ENCODE measurements at regions not wholly inside any gene's neighbourhood (a gene's known extent, or its start where the extent isn't known, plus 50 kb on each side); places are given as distances from the start of the nearest gene placed in this dataset.

GRCh38 chr2:67050622-67051021, 346.5 kb upstream of the ETAA1 start:
- intact Hi-C loops (cut with DNase I): no loop called here
- Histone ChIP-seq H3K4me3 (ENCODE audit: low read length) (no peak overlapping the region), H3K9me3 (ENCODE audit: control insufficient read depth, low read length) (no peaks in the 10 kb centered on the region), H3K4me1 (ENCODE audit: control insufficient read depth, insufficient read depth, low read length) (no peaks in the 10 kb centered on the region), H3K27me3 (ENCODE audit: control insufficient read depth, insufficient read depth) (no peaks in the 10 kb centered on the region), H3K27ac (ENCODE audit: low read length) (no peak overlapping the region)
- DNase-seq (no peak), ATAC-seq (no peak)
- 77% methylated on average over 3 of the region's 3 CpGs for WGBS

GRCh38 chr2:67054728-67055127, 342.4 kb upstream of the ETAA1 start:
- DNase-seq (no peak), ATAC-seq (no peak)
- H3K9me3 ChIP-seq (ENCODE audit: control insufficient read depth, low read length): no peaks in the 10 kb centered on the region
- 58% methylated on average over 3 of the region's 3 CpGs for WGBS
- intact Hi-C loops (cut with DNase I): no loop called here
- H3K4me1 ChIP-seq (ENCODE audit: control insufficient read depth, insufficient read depth, low read length): no peaks in the 10 kb centered on the region
- H3K27ac ChIP-seq (ENCODE audit: low read length): no peak overlapping the region
- H3K27me3 ChIP-seq (ENCODE audit: control insufficient read depth, insufficient read depth): no peaks in the 10 kb centered on the region
- H3K4me3 ChIP-seq (ENCODE audit: low read length): no peak overlapping the region

GRCh38 chr2:67055387-67056304, 341.5 kb upstream of the ETAA1 start:
- Histone ChIP-seq H3K27ac (ENCODE audit: low read length) (no peak overlapping the region), H3K4me3 (ENCODE audit: low read length) (no peak overlapping the region), H3K9me3 (ENCODE audit: control insufficient read depth, low read length) (no peaks in the 10 kb centered on the region), H3K4me1 (ENCODE audit: control insufficient read depth, insufficient read depth, low read length) (no peaks in the 10 kb centered on the region), H3K27me3 (ENCODE audit: control insufficient read depth, insufficient read depth) (no peaks in the 10 kb centered on the region)
- intact Hi-C loops (cut with DNase I): no loop called here
- ATAC-seq (no peak), DNase-seq (no peak)
- 76% methylated on average over 4 of the region's 4 CpGs for WGBS

- Histone ChIP-seq H3K9me3 (ENCODE audit: control insufficient read depth, low read length) (no peaks in the 10 kb centered on the region), H3K27me3 (ENCODE audit: control insufficient read depth, insufficient read depth) (no peaks in the 10 kb centered on the region), H3K4me3 (ENCODE audit: low read length) (no peak overlapping the region), H3K4me1 (ENCODE audit: control insufficient read depth, insufficient read depth, low read length) (no peaks in the 10 kb centered on the region), H3K27ac (ENCODE audit: low read length) (no peak overlapping the region)
- ATAC-seq: no peak
- intact Hi-C loops (cut with DNase I): no loop called here
- no peak for DNase-seq
- 88% methylated on average over 3 of the region's 3 CpGs for WGBS
Measured at GRCh38 chr2:67057123-67057522, 340.0 kb upstream of the ETAA1 start.

GRCh38 chr2:67057901-67058703, 339.0 kb upstream of the ETAA1 start:
- 89% methylated on average over 2 of the region's 2 CpGs for WGBS
- ATAC-seq (no peak), DNase-seq (no peak)
- no peaks in the 10 kb centered on the region for H3K4me1 ChIP-seq (ENCODE audit: control insufficient read depth, insufficient read depth, low read length)
- H3K27ac ChIP-seq (ENCODE audit: low read length): no peak overlapping the region
- no peak overlapping the region for H3K4me3 ChIP-seq (ENCODE audit: low read length)
- H3K27me3 ChIP-seq (ENCODE audit: control insufficient read depth, insufficient read depth): no peaks in the 10 kb centered on the region
- no peaks in the 10 kb centered on the region for H3K9me3 ChIP-seq (ENCODE audit: control insufficient read depth, low read length)
- intact Hi-C loops (cut with DNase I): no loop called here

- no peak for DNase-seq
- Histone ChIP-seq H3K9me3 (ENCODE audit: control insufficient read depth, low read length) (no peaks in the 10 kb centered on the region), H3K4me3 (ENCODE audit: low read length) (no peak overlapping the region), H3K4me1 (ENCODE audit: control insufficient read depth, insufficient read depth, low read length) (no peaks in the 10 kb centered on the region), H3K27ac (ENCODE audit: low read length) (no peak overlapping the region), H3K27me3 (ENCODE audit: control insufficient read depth, insufficient read depth) (no peaks in the 10 kb centered on the region)
- 83% methylated on average over 4 of the region's 4 CpGs for WGBS
- no peak for ATAC-seq
- intact Hi-C loops (cut with DNase I): no loop called here
Measured at GRCh38 chr2:67065046-67065445, 332.1 kb upstream of the ETAA1 start.

- H3K4me3 ChIP-seq (ENCODE audit: low read length): no peak overlapping the region
- intact Hi-C loops (cut with DNase I): no loop called here
- H3K4me1 ChIP-seq (ENCODE audit: control insufficient read depth, insufficient read depth, low read length): no peaks in the 10 kb centered on the region
- DNase-seq (no peak), ATAC-seq (no peak)
- 85% methylated on average over 3 of the region's 3 CpGs for WGBS
- no peaks in the 10 kb centered on the region for H3K27me3 ChIP-seq (ENCODE audit: control insufficient read depth, insufficient read depth)
- no peak overlapping the region for H3K27ac ChIP-seq (ENCODE audit: low read length)
- H3K9me3 ChIP-seq (ENCODE audit: control insufficient read depth, low read length): no peaks in the 10 kb centered on the region
Measured at GRCh38 chr2:67066782-67067181, 330.4 kb upstream of the ETAA1 start.

- no peak for ATAC-seq
- Histone ChIP-seq H3K27ac (ENCODE audit: low read length) (no peak overlapping the region), H3K4me1 (ENCODE audit: control insufficient read depth, insufficient read depth, low read length) (no peaks in the 10 kb centered on the region), H3K27me3 (ENCODE audit: control insufficient read depth, insufficient read depth) (no peaks in the 10 kb centered on the region), H3K9me3 (ENCODE audit: control insufficient read depth, low read length) (no peaks in the 10 kb centered on the region), H3K4me3 (ENCODE audit: low read length) (no peak overlapping the region)
- intact Hi-C loops (cut with DNase I): no loop called here
- DNase-seq: no peak
Measured at GRCh38 chr2:67067656-67068055, 329.5 kb upstream of the ETAA1 start.

GRCh38 chr2:67070826-67071225, 326.3 kb upstream of the ETAA1 start:
- WGBS: 47% methylated on average over 1 of the region's 1 CpG
- intact Hi-C loops (cut with DNase I): no loop called here
- H3K4me1 ChIP-seq (ENCODE audit: control insufficient read depth, insufficient read depth, low read length): no peaks in the 10 kb centered on the region
- H3K27me3 ChIP-seq (ENCODE audit: control insufficient read depth, insufficient read depth): no peaks in the 10 kb centered on the region
- no peak overlapping the region for H3K4me3 ChIP-seq (ENCODE audit: low read length)
- no peak overlapping the region for H3K27ac ChIP-seq (ENCODE audit: low read length)
- no peaks in the 10 kb centered on the region for H3K9me3 ChIP-seq (ENCODE audit: control insufficient read depth, low read length)
- DNase-seq (no peak), ATAC-seq (no peak)

GRCh38 chr2:67075056-67075455, 322.1 kb upstream of the ETAA1 start:
- no peak for DNase-seq
- intact Hi-C loops (cut with DNase I): no loop called here
- Histone ChIP-seq H3K4me1 (ENCODE audit: control insufficient read depth, insufficient read depth, low read length) (no peaks in the 10 kb centered on the region), H3K9me3 (ENCODE audit: control insufficient read depth, low read length) (no peaks in the 10 kb centered on the region), H3K27me3 (ENCODE audit: control insufficient read depth, insufficient read depth) (no peaks in the 10 kb centered on the region), H3K27ac (ENCODE audit: low read length) (no peak overlapping the region), H3K4me3 (ENCODE audit: low read length) (no peak overlapping the region)
- ATAC-seq: no peak
- 84% methylated on average over 7 of the region's 7 CpGs for WGBS

- WGBS: 87% methylated on average over 3 of the region's 3 CpGs
Measured at GRCh38 chr2:67075530-67076238, 321.4 kb upstream of the ETAA1 start.

More at GRCh38 chr2:67075530-67076238, 321.4 kb upstream of the ETAA1 start:
- Histone ChIP-seq H3K27ac (ENCODE audit: low read length) (no peak overlapping the region), H3K27me3 (ENCODE audit: control insufficient read depth, insufficient read depth) (no peaks in the 10 kb centered on the region), H3K4me1 (ENCODE audit: control insufficient read depth, insufficient read depth, low read length) (no peaks in the 10 kb centered on the region), H3K9me3 (ENCODE audit: control insufficient read depth, low read length) (no peaks in the 10 kb centered on the region), H3K4me3 (ENCODE audit: low read length) (no peak overlapping the region)
- DNase-seq (no peak), ATAC-seq (no peak)
- intact Hi-C loops (cut with DNase I): no loop called here

Data from right cardiac atrium (tissue), 5 donors.